Endothelial cell of umbilical vein (primary cell): ENCODE measurements at regions not wholly inside any gene's neighbourhood (a gene's known extent, or its start where the extent isn't known, plus 50 kb on each side); places are given as distances from the start of the nearest gene placed in this dataset.

Experiments used
- BruUV-seq: library from RNA; stranded (reverse); fragments of 400-500 nt; replicated peaks from 2 replicates; lab custom pipeline; 2021; lab: Mats Ljungman, UMichigan
- CTCF ChIA-PET: fragments of 300-600, 350-600 bp; sonication (Branson Sonifier 250); formaldehyde crosslinking; loops from one replicate; lab custom pipeline; 2021; ENCODE audit warnings: antibody characterized with exemption, inconsistent platforms; lab: Charles Lee
- POLR2A ChIA-PET: fragments of 300-600, 350-600 bp; sonication (Branson Sonifier 250); formaldehyde crosslinking; loops from one replicate; lab custom pipeline; 2021; ENCODE audit warnings: antibody characterized with exemption, inconsistent platforms; lab: Charles Lee
- DNase-seq: peaks from one replicate; pipeline ENCODE4 v3.0.0-alpha.2; 2011; ENCODE audit warnings: low read depth, low spot score
- FAIRE-seq: peaks from 2 replicates; lab custom pipeline; 2011; peaks lifted over from hg19 to GRCh38; lab: Jason Lieb, UNC
- H2AFZ ChIP-seq: 2 replicates; pipeline ENCODE4 v1.6.0; 2012; ENCODE audit warnings: low read depth, low read length, control low read depth, inconsistent platforms
- H3K27ac ChIP-seq: 2 replicates; pipeline ENCODE4 v1.5.1; 2011; ENCODE audit warnings: low read depth, mild to moderate bottlenecking, control low read depth, low read length, moderate library complexity; ENCODE audit not compliant: insufficient read depth
- H3K27me3 ChIP-seq, 2 experiments: 2 replicates each; pipeline versions ENCODE4 v1.6.0 to v1.6.1; 2011; ENCODE audit warnings: low read length in 2 of 2, mixed read lengths in 1 of 2; ENCODE audit not compliant: control insufficient read depth in 2 of 2, insufficient read depth in 2 of 2
- H3K36me3 ChIP-seq, 2 experiments: 2 replicates in 1 of 2; 3 replicates in 1 of 2; pipeline ENCODE4 v1.5.1; 2011; ENCODE audit warnings: low read length in 2 of 2, mild to moderate bottlenecking in 1 of 2, moderate library complexity in 1 of 2; ENCODE audit not compliant: control insufficient read depth in 2 of 2, insufficient read depth in 2 of 2; ENCODE audit errors: extremely low read depth in 1 of 2
- H3K4me1 ChIP-seq: 3 replicates; pipeline ENCODE4 v1.5.1; 2011; ENCODE audit warnings: mild to moderate bottlenecking, low read length; ENCODE audit not compliant: control insufficient read depth, insufficient read depth; ENCODE audit errors: extremely low read depth
- H3K4me2 ChIP-seq: 2 replicates; pipeline ENCODE4 v1.6.1; 2011; ENCODE audit warnings: low read length, control low read depth, mixed read lengths; ENCODE audit not compliant: insufficient read depth
- H3K4me3 ChIP-seq, 3 experiments: fragments of 200-600 bp in 1 of 3; sonication (generic), shearing (Covaris generic) in 1 of 3; replicated peaks in 1 of 3; 2 replicates each; pipeline ENCODE4 v1.5.1; 2011 to 2016; ENCODE audit warnings: control low read depth in 3 of 3, low read length in 3 of 3, mild to moderate bottlenecking in 2 of 3, inconsistent platforms in 1 of 3, low read depth in 1 of 3, moderate library complexity in 1 of 3; ENCODE audit not compliant: insufficient read depth in 1 of 3
- H3K79me2 ChIP-seq: 2 replicates; pipeline ENCODE4 v1.6.0; 2012; ENCODE audit warnings: low read length, inconsistent platforms; ENCODE audit not compliant: control insufficient read depth, insufficient read depth
- H3K9ac ChIP-seq: replicated peaks from 2 replicates; pipeline ENCODE3; 2011; ENCODE audit warnings: low read length, control low read depth; ENCODE audit not compliant: insufficient read depth; ENCODE audit errors: extremely low read depth
- H3K9me1 ChIP-seq: replicated peaks from 3 replicates; pipeline ENCODE4 v1.6.0; 2011; ENCODE audit warnings: mild to moderate bottlenecking, low read length; ENCODE audit not compliant: control insufficient read depth, insufficient read depth; ENCODE audit errors: extremely low read depth
- H3K9me3 ChIP-seq: replicated peaks from 2 replicates; pipeline ENCODE4 v1.5.1; 2012; ENCODE audit warnings: low read length, inconsistent platforms; ENCODE audit not compliant: control insufficient read depth, insufficient read depth
- H4K20me1 ChIP-seq: replicated peaks from 2 replicates; pipeline ENCODE3; 2011; ENCODE audit warnings: mild to moderate bottlenecking, low read length; ENCODE audit not compliant: control insufficient read depth, insufficient read depth; ENCODE audit errors: extremely low read depth
- EZH2 ChIP-seq: IDR thresholded peaks from 2 replicates; pipeline ENCODE4 v1.6.1; 2012; ENCODE audit warnings: borderline replicate concordance, low read depth, mild to moderate bottlenecking, moderate library complexity, low read length, inconsistent platforms; ENCODE audit not compliant: severe bottlenecking
- FOS ChIP-seq: IDR thresholded peaks from 2 replicates; pipeline ENCODE4 v1.6.1; 2011; ENCODE audit warnings: mild to moderate bottlenecking, low read length, moderate library complexity, borderline replicate concordance; ENCODE audit not compliant: insufficient read depth
- GATA2 ChIP-seq: IDR thresholded peaks from 2 replicates; pipeline ENCODE4 v1.7.0; 2011; ENCODE audit warnings: low read depth, mild to moderate bottlenecking, moderate library complexity, mixed read lengths, low read length; ENCODE audit not compliant: insufficient read length, insufficient read depth
- JUN ChIP-seq: IDR thresholded peaks from 2 replicates; pipeline ENCODE4 v1.6.1; 2011; ENCODE audit warnings: borderline replicate concordance, low read depth; ENCODE audit not compliant: insufficient read length, insufficient read depth
- MYC ChIP-seq: IDR thresholded peaks from one replicate; pipeline ENCODE4 v1.6.1; 2011; ENCODE audit warnings: mild to moderate bottlenecking, low read depth, low read length
- POLR2A ChIP-seq: IDR thresholded peaks from 2 replicates; pipeline ENCODE4 v1.6.1; 2012; ENCODE audit warnings: low read depth, mild to moderate bottlenecking, control low read depth, low read length
- POLR2AphosphoS5 ChIP-seq: IDR thresholded peaks from 2 replicates; pipeline ENCODE4 v1.6.1; 2012; ENCODE audit warnings: low read depth, mild to moderate bottlenecking, control low read depth, low read length, moderate library complexity; ENCODE audit not compliant: insufficient read depth
- dilution Hi-C: fragments of 300-500 bp; cut with MboI; formaldehyde crosslinking; loops from one replicate; pipeline ENCODE4 v1.15.0; 2019; ENCODE audit warnings: low sequenced_read_pairs; ENCODE audit not compliant: extremely low pct_ligation_motif_present
- intact Hi-C: fragments of 100-400 bp; cut with micrococcal nuclease; formaldehyde crosslinking; loops from one replicate; pipeline ENCODE4 v1.10.0; 2022
- TF ChIP-seq, protein P1 (sequence below): IDR thresholded peaks from 2 replicates; pipeline ENCODE4 v1.6.1; 2011; ENCODE audit not compliant: insufficient read depth, insufficient read length
- TF ChIP-seq, protein P2 (sequence below), 2 donors: IDR thresholded peaks; 1 replicate in 1 of 2; 2 replicates in 1 of 2; pipeline ENCODE4 v1.5.1; 2011; ENCODE audit warnings: low read length in 2 of 2, mild to moderate bottlenecking in 2 of 2, moderate library complexity in 2 of 2, control low read depth in 1 of 2, inconsistent platforms in 1 of 2, low read depth in 1 of 2; ENCODE audit not compliant: insufficient read depth in 1 of 2; ENCODE audit errors: extremely low read depth in 1 of 2

DNA sequence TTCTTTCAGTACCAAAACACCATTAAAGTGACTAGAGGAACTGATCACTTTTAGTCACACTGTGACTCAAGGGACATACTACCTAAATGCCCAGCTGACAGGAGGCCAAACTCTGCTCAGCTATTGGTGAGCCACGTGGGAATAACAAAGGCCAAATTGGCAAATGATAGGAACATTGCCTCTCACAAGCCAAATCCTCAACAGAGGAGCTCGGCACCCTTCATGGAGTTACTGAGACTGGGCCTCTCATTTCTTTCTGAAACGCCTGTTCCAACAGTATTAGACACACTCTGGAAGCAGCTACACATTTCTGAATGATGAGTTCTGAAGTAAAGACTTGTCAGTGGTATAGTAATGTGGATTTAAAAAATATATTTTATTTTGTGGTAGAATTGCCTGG is 166.0 kb upstream of the COL8A1 start:
- FAIRE-seq (no peak), DNase-seq (no peak)
- H3K4me1 ChIP-seq, result no peaks in the 10 kb centered on the region
- CTCF ChIA-PET, result interaction anchor here (0.6 kb wide), 1 partner anchor 107 kb away, joined by 3 read pairs; no protein-coding TSS in a partner anchor
- no peaks in the 10 kb centered on the region for H3K9me3 ChIP-seq
- no peak overlapping the region for H3K9ac ChIP-seq
- H3K27ac ChIP-seq, result no peak overlapping the region
- no TSS peak for BruUV-seq
- H3K27me3 ChIP-seq, result no peaks in the 10 kb centered on the region
- H3K4me2 ChIP-seq, result no peak overlapping the region
- POLR2A ChIA-PET, result no interaction called here
- H2AFZ ChIP-seq, result no peak overlapping the region
- H3K9me1 ChIP-seq, result no peaks in the 10 kb centered on the region
- dilution Hi-C loops, result no loop called here
- intact Hi-C loops, result no loop called here
- no peaks in the 10 kb centered on the region for H4K20me1 ChIP-seq
- H3K79me2 ChIP-seq, result no peaks in the 10 kb centered on the region
- no peak for TF ChIP-seq POLR2A
- no peak for TF ChIP-seq MYC
- no peak for TF ChIP-seq POLR2AphosphoS5
- TF ChIP-seq GATA2, result no peak
- TF ChIP-seq, protein P1, sequence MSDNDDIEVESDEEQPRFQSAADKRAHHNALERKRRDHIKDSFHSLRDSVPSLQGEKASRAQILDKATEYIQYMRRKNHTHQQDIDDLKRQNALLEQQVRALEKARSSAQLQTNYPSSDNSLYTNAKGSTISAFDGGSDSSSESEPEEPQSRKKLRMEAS, result no peak
- no peak for TF ChIP-seq FOS
- no peak for TF ChIP-seq EZH2
- no peak for TF ChIP-seq JUN
- TF ChIP-seq, protein P2, sequence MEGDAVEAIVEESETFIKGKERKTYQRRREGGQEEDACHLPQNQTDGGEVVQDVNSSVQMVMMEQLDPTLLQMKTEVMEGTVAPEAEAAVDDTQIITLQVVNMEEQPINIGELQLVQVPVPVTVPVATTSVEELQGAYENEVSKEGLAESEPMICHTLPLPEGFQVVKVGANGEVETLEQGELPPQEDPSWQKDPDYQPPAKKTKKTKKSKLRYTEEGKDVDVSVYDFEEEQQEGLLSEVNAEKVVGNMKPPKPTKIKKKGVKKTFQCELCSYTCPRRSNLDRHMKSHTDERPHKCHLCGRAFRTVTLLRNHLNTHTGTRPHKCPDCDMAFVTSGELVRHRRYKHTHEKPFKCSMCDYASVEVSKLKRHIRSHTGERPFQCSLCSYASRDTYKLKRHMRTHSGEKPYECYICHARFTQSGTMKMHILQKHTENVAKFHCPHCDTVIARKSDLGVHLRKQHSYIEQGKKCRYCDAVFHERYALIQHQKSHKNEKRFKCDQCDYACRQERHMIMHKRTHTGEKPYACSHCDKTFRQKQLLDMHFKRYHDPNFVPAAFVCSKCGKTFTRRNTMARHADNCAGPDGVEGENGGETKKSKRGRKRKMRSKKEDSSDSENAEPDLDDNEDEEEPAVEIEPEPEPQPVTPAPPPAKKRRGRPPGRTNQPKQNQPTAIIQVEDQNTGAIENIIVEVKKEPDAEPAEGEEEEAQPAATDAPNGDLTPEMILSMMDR (IDR thresholded peaks at IDR 0.05; ENCODE audit: extremely low read depth in 1 of 2, insufficient read depth in 1 of 2, low read depth in 1 of 2, low read length in 2 of 2), result no peak
- H3K4me3 ChIP-seq, result no peak overlapping the region
- no peaks in the 10 kb centered on the region for H3K36me3 ChIP-seq
